Esophagus squamous epithelium (tissue), 5 donors: ENCODE measurements at regions not wholly inside any gene's neighbourhood (a gene's known extent, or its start where the extent isn't known, plus 50 kb on each side); places are given as distances from the start of the nearest gene placed in this dataset.

Experiments
- DNase-seq: peaks from one replicate; lab custom pipeline; 2025; lab: John Stamatoyannopoulos, UW
- H3K27ac ChIP-seq, 4 donors: fragments of 200-600 bp; sonication (generic); one replicate each; pipeline ENCODE4 v1.5.1; 2016 to 2019; ENCODE audit warnings: mild to moderate bottlenecking in 1 of 4
- H3K27me3 ChIP-seq, 4 donors: fragments of 200-600 bp; sonication (generic); 1 replicate in 3 of 4; 2 replicates in 1 of 4; pipeline versions ENCODE4 v1.5.1 to v1.6.0; 2017 to 2021; ENCODE audit warnings: antibody characterized with exemption in 1 of 4
- H3K36me3 ChIP-seq, 3 donors: fragments of 200-600 bp; sonication (generic); one replicate each; pipeline ENCODE4 v1.5.1; 2016 to 2019
- H3K4me1 ChIP-seq, 3 donors: fragments of 200-600 bp; sonication (generic); one replicate each; pipeline ENCODE4 v1.5.1; 2017 to 2019
- H3K4me3 ChIP-seq, 4 donors: fragments of 200-600 bp; sonication (generic); 1 replicate in 3 of 4; 2 replicates in 1 of 4; pipeline ENCODE4 v1.5.1; 2016 to 2019; ENCODE audit warnings: mild to moderate bottlenecking in 2 of 4, moderate library complexity in 1 of 4
- H3K9me3 ChIP-seq, 3 donors: fragments of 200-600 bp; sonication (generic); one replicate each; pipeline ENCODE4 v1.5.1; 2016 to 2019
- POLR2A ChIP-seq, 4 donors: fragments of 450-650 bp; IDR thresholded peaks; one replicate each; pipeline ENCODE4 v1.6.1; 2017; ENCODE audit warnings: antibody characterized with exemption in 4 of 4, mild to moderate bottlenecking in 4 of 4, moderate library complexity in 3 of 4
- WGBS, 2 donors: methylation state at CpG; one replicate each; pipeline ENCODE4 v1.1.5; 2018; 5-methylcytosine and 5-hydroxymethylcytosine counted together
- intact Hi-C: fragments of 100-400 bp; cut with DNase I; formaldehyde crosslinking; loops from one replicate; pipeline ENCODE4 v1.15.0; 2022
- TF ChIP-seq, protein P1 (sequence below), 6 experiments: fragments of 450-650 bp in 4 of 6; fragments of 200-600 bp in 2 of 6; sonication (generic) in 2 of 6; IDR thresholded peaks; one replicate each; pipeline ENCODE4 v1.5.1; 2016 to 2019; ENCODE audit warnings: antibody characterized with exemption in 6 of 6, mild to moderate bottlenecking in 4 of 6, moderate library complexity in 4 of 6
- donor health status: DM: yes; HTN: yes; CAD: no.

- 0 to 44% methylated on average over 1 of the region's 1 CpG for WGBS, 2 donors
- intact Hi-C loops = no loop called here
- H3K4me1 ChIP-seq = peaks cover 0 to 22% (median 0%) of the 10 kb centered on the region in 3 donors
- no peaks in the 10 kb centered on the region for H3K36me3 ChIP-seq
- H3K27ac ChIP-seq = no peak overlapping the region
- H3K27me3 ChIP-seq = no peaks in the 10 kb centered on the region
- TF ChIP-seq POLR2A (IDR thresholded peaks at IDR 0.05) = no peak
- TF ChIP-seq, protein P1, sequence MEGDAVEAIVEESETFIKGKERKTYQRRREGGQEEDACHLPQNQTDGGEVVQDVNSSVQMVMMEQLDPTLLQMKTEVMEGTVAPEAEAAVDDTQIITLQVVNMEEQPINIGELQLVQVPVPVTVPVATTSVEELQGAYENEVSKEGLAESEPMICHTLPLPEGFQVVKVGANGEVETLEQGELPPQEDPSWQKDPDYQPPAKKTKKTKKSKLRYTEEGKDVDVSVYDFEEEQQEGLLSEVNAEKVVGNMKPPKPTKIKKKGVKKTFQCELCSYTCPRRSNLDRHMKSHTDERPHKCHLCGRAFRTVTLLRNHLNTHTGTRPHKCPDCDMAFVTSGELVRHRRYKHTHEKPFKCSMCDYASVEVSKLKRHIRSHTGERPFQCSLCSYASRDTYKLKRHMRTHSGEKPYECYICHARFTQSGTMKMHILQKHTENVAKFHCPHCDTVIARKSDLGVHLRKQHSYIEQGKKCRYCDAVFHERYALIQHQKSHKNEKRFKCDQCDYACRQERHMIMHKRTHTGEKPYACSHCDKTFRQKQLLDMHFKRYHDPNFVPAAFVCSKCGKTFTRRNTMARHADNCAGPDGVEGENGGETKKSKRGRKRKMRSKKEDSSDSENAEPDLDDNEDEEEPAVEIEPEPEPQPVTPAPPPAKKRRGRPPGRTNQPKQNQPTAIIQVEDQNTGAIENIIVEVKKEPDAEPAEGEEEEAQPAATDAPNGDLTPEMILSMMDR (IDR thresholded peaks at IDR 0.05) = peak in 1 of 6 experiments; percentile 26
- DNase-seq = no peak
- H3K9me3 ChIP-seq = no peaks in the 10 kb centered on the region
- no peak overlapping the region for H3K4me3 ChIP-seq
These were observed 67.9 kb upstream of the SLC4A4 start for GRCh38 chr4:71270901-71271300.

GRCh38 chr4:71272976-71273375, 65.8 kb upstream of the SLC4A4 start:
- Histone ChIP-seq H3K27ac (no peak overlapping the region), H3K27me3 (no peaks in the 10 kb centered on the region), H3K36me3 (no peaks in the 10 kb centered on the region), H3K4me1 (peaks cover 0 to 14% (median 0%) of the 10 kb centered on the region in 3 donors), H3K9me3 (no peaks in the 10 kb centered on the region), H3K4me3 (no peak overlapping the region)
- intact Hi-C loops = no loop called here
- 76% methylated on average over 1 of the region's 1 CpG for WGBS, 2 donors
- TF ChIP-seq, protein P1 (IDR thresholded peaks at IDR 0.05) = no peak
- TF ChIP-seq POLR2A (IDR thresholded peaks at IDR 0.05) = no peak
- no peak for DNase-seq

- H3K4me1 ChIP-seq = peaks cover 0 to 14% (median 0%) of the 10 kb centered on the region in 3 donors
- intact Hi-C loops = no loop called here
- H3K4me3 ChIP-seq = no peak overlapping the region
- no peak overlapping the region for H3K27ac ChIP-seq
- H3K36me3 ChIP-seq = no peaks in the 10 kb centered on the region
- TF ChIP-seq, protein P1 (IDR thresholded peaks at IDR 0.05) = no peak
- TF ChIP-seq POLR2A (IDR thresholded peaks at IDR 0.05) = no peak
- no peaks in the 10 kb centered on the region for H3K27me3 ChIP-seq
- no peak for DNase-seq
- H3K9me3 ChIP-seq = no peaks in the 10 kb centered on the region
These were observed 63.8 kb upstream of the SLC4A4 start for GRCh38 chr4:71275004-71275403.

DNA sequence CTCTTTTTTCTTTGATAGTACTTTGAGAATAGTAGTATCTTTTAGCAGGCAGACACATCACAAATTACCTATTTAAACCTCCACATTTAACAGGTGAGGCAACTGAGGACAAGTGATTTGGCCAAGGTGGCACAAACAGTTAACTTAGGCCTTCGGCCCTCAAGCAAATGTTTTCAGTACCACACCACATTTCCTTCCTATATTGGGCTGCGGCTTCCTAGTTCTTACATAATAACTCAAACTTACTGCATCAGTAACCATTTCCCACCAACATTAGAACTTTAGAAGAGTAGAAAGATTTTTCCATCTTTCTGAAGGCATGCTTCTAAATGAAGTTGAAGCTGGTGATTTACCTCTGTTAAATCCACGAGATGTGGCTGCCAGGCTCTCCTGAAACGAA, 63.2 kb upstream of the SLC4A4 start:
- 24 to 25% methylated on average over 4 of the region's 4 CpGs for WGBS, 2 donors
- no peaks in the 10 kb centered on the region for H3K27me3 ChIP-seq
- no peak overlapping the region for H3K27ac ChIP-seq
- H3K4me3 ChIP-seq = no peak overlapping the region
- H3K9me3 ChIP-seq = no peaks in the 10 kb centered on the region
- no peak for DNase-seq
- intact Hi-C loops = no loop called here
- H3K4me1 ChIP-seq = peaks cover 0 to 14% (median 0%) of the 10 kb centered on the region in 3 donors
- no peaks in the 10 kb centered on the region for H3K36me3 ChIP-seq
- TF ChIP-seq, protein P1 (IDR thresholded peaks at IDR 0.05) = no peak
- no peak for TF ChIP-seq POLR2A (IDR thresholded peaks at IDR 0.05)

- Histone ChIP-seq H3K27me3 (no peaks in the 10 kb centered on the region), H3K9me3 (no peaks in the 10 kb centered on the region), H3K36me3 (no peaks in the 10 kb centered on the region), H3K4me1 (peaks cover 0 to 14% (median 0%) of the 10 kb centered on the region in 3 donors), H3K27ac (no peak overlapping the region), H3K4me3 (no peak overlapping the region)
- intact Hi-C loops = no loop called here
- TF ChIP-seq, protein P1 (IDR thresholded peaks at IDR 0.05) = no peak
- TF ChIP-seq POLR2A (IDR thresholded peaks at IDR 0.05) = no peak
- no peak for DNase-seq
- WGBS, 2 donors = 94 to 100% methylated on average over 1 of the region's 1 CpG
These were observed 61.5 kb upstream of the SLC4A4 start for GRCh38 chr4:71277353-71277752.
